ENCODE measurements at regions not wholly inside any gene's neighbourhood (a gene's known extent, or its start where the extent isn't known, plus 50 kb on each side); places are given as distances from the start of the nearest gene placed in this dataset.

DNA sequence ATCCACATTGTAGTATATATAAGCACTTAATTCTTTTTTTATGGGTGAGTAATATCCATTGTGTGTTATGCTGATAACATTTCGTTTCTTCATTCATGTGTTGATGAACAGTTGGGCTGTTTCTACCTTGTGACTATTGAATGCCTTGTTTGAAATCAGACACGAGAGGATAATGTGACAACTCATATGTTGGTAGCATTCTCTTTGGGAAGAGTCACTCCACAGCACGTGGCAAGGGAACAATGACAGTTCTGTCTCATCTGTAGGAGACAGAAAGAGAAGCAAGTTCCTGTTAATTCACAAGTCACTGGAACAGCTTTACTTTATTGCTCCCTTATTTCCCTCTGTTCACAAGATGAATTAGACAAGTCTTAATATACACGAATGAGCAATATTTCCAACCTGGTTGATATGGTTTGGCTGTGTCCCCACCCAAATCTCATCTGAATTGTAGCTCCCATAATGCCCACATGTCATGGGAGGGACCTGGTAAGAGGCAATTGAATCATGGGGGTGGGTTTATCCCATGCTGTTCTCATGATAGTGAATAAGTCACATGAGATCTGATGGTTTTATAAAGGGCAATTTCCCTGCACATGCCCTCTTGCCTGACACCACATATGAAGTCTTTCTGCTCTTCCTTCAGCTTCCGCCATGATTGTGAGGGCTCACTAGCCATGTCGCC lies 125.3 kb downstream of the SEC23IP start:
- CTCF ChIA-PET: no interaction called here
- TF ChIP-seq, protein P1, sequence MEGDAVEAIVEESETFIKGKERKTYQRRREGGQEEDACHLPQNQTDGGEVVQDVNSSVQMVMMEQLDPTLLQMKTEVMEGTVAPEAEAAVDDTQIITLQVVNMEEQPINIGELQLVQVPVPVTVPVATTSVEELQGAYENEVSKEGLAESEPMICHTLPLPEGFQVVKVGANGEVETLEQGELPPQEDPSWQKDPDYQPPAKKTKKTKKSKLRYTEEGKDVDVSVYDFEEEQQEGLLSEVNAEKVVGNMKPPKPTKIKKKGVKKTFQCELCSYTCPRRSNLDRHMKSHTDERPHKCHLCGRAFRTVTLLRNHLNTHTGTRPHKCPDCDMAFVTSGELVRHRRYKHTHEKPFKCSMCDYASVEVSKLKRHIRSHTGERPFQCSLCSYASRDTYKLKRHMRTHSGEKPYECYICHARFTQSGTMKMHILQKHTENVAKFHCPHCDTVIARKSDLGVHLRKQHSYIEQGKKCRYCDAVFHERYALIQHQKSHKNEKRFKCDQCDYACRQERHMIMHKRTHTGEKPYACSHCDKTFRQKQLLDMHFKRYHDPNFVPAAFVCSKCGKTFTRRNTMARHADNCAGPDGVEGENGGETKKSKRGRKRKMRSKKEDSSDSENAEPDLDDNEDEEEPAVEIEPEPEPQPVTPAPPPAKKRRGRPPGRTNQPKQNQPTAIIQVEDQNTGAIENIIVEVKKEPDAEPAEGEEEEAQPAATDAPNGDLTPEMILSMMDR (IDR thresholded peaks at IDR 0.05; ENCODE audit: insufficient read depth, low read length, missing control alignments): no peak
- H3K4me3 ChIP-seq (ENCODE audit: low read depth, low read length): no peak overlapping the region
- POLR2A ChIA-PET: no interaction called here
- no peak for DNase-seq (ENCODE audit: low read depth, low spot score)

DNA sequence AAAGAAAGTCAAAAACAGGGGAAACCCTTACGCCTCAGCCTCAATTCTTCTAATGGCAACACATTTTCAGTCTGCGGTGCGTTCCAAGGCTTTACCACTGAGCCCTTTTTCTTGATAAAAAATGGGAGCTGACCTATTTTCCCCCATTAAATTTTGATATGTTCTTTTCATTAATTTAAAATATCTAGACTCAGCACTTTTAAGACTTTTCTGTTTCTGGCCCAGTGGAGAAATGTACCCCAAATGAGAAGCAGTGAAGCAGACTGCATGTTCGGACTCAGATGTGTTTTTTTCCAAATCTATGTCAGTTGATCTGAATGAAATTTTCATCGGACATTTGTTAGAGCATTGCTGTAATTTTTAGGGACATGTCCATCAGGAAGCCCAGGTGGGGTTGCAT lies 126.2 kb downstream of the SEC23IP start:
- ChIA-PET POLR2A (no interaction called here), CTCF (no interaction called here)
- TF ChIP-seq, protein P1 (IDR thresholded peaks at IDR 0.05; ENCODE audit: insufficient read depth, low read length, missing control alignments): no peak
- DNase-seq (ENCODE audit: low read depth, low spot score): no peak
- H3K4me3 ChIP-seq (ENCODE audit: low read depth, low read length): no peak overlapping the region

DNA sequence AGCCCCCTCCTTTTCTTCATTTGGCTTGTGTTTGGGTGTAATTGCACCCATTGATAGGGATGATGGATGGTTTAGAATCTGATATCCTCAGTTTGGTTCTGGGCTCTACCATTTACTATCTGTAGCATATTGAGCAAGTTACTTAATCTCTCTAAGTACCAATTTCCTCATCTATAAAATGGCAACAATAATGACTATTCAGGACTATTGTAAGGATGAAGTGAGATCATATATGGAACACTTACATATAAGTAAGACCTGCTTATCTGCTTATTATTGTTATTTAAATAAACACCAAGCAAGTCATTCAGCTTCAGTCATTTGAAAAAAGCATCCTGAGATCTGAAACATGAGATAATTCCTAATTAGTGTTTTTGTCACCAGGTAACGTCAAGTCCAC lies 127.0 kb downstream of the SEC23IP start:
- TF ChIP-seq, protein P1 (IDR thresholded peaks at IDR 0.05; ENCODE audit: insufficient read depth, low read length, missing control alignments): no peak
- H3K4me3 ChIP-seq (ENCODE audit: low read depth, low read length): no peak overlapping the region
- DNase-seq (ENCODE audit: low read depth, low spot score): no peak
- CTCF ChIA-PET: no interaction called here
- POLR2A ChIA-PET: no interaction called here

DNA sequence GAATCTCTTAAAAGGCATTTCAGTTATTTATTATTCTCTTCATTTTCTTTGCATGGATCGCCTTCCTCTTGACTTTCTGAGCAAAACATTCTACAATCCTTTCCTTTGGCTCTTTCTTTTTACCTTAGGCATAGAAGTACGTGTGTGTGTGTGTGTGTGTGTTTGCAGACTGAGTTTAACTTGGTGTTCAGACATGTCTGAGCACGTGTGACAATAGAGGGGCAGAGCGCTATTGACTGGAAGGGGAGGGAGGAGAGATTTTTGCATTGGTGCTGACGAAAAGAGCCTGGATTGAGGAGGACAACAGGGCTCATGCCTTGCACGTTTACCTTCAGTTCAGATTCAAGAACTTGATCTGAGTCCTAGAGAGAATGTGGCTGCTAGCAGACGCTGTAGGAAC lies 129.8 kb downstream of the SEC23IP start:
- H3K4me3 ChIP-seq (ENCODE audit: low read depth, low read length): no peak overlapping the region
- CTCF ChIA-PET: no interaction called here
- POLR2A ChIA-PET: no interaction called here
- no peak for DNase-seq (ENCODE audit: low read depth, low spot score)
- TF ChIP-seq, protein P1 (IDR thresholded peaks at IDR 0.05; ENCODE audit: insufficient read depth, low read length, missing control alignments): no peak

DNA sequence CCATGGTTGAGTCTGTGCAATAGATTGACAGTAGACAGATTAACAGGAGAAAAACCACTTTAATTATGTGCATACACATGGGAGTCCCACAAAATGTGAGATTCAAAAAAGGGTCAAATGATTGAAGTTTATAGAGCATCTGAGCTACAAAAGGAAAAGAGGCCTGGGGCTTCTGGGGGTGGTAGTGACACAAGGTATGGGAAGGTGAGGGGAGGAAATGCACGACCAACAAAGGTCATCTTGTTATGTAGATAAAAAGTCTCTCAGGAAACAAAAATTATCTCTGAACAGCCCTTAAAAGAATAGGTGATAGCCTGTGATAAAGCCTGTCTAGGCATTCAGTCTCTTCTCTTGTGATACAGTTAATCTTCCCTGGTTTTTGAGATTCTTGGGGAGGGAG lies 141.7 kb downstream of the SEC23IP start:
- ChIA-PET POLR2A (no interaction called here), CTCF (no interaction called here)
- TF ChIP-seq, protein P1 (IDR thresholded peaks at IDR 0.05; ENCODE audit: insufficient read depth, low read length, missing control alignments): no peak
- H3K4me3 ChIP-seq (ENCODE audit: low read depth, low read length): no peak overlapping the region
- DNase-seq (ENCODE audit: low read depth, low spot score): no peak

DNA sequence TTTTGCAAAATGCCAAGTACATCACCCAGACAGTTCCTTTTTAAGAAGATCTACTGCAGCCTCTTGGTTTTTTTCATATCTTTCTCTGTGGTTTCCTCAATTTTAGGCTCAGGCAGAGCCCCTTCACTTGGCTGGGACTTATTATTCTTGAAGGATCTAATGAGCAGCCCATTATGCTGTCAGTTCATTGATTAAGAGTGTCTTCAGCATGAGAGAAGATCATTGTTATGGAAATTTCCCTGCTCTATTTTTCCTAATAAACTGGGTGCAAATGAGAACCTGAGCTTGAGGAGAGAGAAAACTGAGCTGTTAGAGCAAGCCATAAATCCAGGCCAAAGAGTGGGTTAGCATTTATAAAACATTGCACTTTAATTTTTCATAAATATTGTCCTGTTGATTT lies 146.5 kb downstream of the SEC23IP start:
- H3K4me3 ChIP-seq (ENCODE audit: low read depth, low read length): no peak overlapping the region
- ChIA-PET POLR2A (no interaction called here), CTCF (no interaction called here)
- TF ChIP-seq, protein P1 (IDR thresholded peaks at IDR 0.05; ENCODE audit: insufficient read depth, low read length, missing control alignments): no peak
- no peak for DNase-seq (ENCODE audit: low read depth, low spot score)
